Esophagus muscularis mucosa (tissue), 3 donors: ENCODE measurements at regions not wholly inside any gene's neighbourhood (a gene's known extent, or its start where the extent isn't known, plus 50 kb on each side); places are given as distances from the start of the nearest gene placed in this dataset.

Experiments
- CTCF ChIP-seq, 3 experiments: fragments of 200-600 bp in 2 of 3; fragments of 450-650 bp in 1 of 3; sonication (generic) in 2 of 3; IDR thresholded peaks; one replicate each; pipeline ENCODE4 v1.5.1; 2017 to 2019; ENCODE audit warnings: antibody characterized with exemption in 3 of 3, mild to moderate bottlenecking in 2 of 3, moderate library complexity in 1 of 3
- POLR2A ChIP-seq: fragments of 450-650 bp; IDR thresholded peaks from one replicate; pipeline ENCODE4 v1.6.1; 2017; ENCODE audit warnings: antibody characterized with exemption, moderate library complexity, mild to moderate bottlenecking, low read depth

- no peak for TF ChIP-seq CTCF (IDR thresholded peaks at IDR 0.05)
- TF ChIP-seq POLR2A = no peak
Measured at GRCh38 chr2:23157812-23158211, 227.2 kb upstream of the KLHL29 start.
